ENCODE measurements at regions not wholly inside any gene's neighbourhood (a gene's known extent, or its start where the extent isn't known, plus 50 kb on each side); places are given as distances from the start of the nearest gene placed in this dataset.

GRCh38 chr14:26137161-26137560, 460.7 kb downstream of the NOVA1 start:
- no peak for DNase-seq (ENCODE audit: low spot score)
- FAIRE-seq = no peak

GRCh38 chr14:26132061-26132645, 465.7 kb downstream of the NOVA1 start:
- FAIRE-seq (no peak), DNase-seq (ENCODE audit: low spot score) (no peak)

GRCh38 chr14:26130690-26131089, 467.1 kb downstream of the NOVA1 start:
- DNase-seq (ENCODE audit: low spot score) (no peak), FAIRE-seq (no peak)

- FAIRE-seq = no peak
Observed at GRCh38 chr14:26128931-26129671, 468.7 kb downstream of the NOVA1 start.

GRCh38 chr14:26124896-26125438, 472.9 kb downstream of the NOVA1 start:
- DNase-seq (ENCODE audit: low spot score) = no peak
- no peak for FAIRE-seq

More at GRCh38 chr14:26128931-26129671, 468.7 kb downstream of the NOVA1 start:
- no peak for DNase-seq (ENCODE audit: low spot score)

- FAIRE-seq (no peak), DNase-seq (ENCODE audit: low spot score) (no peak)
Observed at GRCh38 chr14:26123459-26123858, 474.4 kb downstream of the NOVA1 start.

- FAIRE-seq (no peak), DNase-seq (ENCODE audit: low spot score) (no peak)
Observed at GRCh38 chr14:26121181-26121580, 476.7 kb downstream of the NOVA1 start.

GRCh38 chr14:26113911-26114640, 483.8 kb downstream of the NOVA1 start:
- FAIRE-seq = no peak

GRCh38 chr14:26104717-26105116, 493.1 kb downstream of the NOVA1 start:
- no peak for DNase-seq (ENCODE audit: low spot score)
- FAIRE-seq = no peak

More at GRCh38 chr14:26113911-26114640, 483.8 kb downstream of the NOVA1 start:
- no peak for DNase-seq (ENCODE audit: low spot score)

GRCh38 chr14:26097852-26098251, 500.0 kb downstream of the NOVA1 start:
- FAIRE-seq = no peak
- no peak for DNase-seq (ENCODE audit: low spot score)

- FAIRE-seq (no peak), DNase-seq (ENCODE audit: low spot score) (no peak)
Observed at GRCh38 chr14:26088275-26088674, 509.6 kb downstream of the NOVA1 start.

GRCh38 chr14:26081043-26081442, 516.8 kb downstream of the NOVA1 start:
- FAIRE-seq (no peak), DNase-seq (ENCODE audit: low spot score) (no peak)

- no peak for DNase-seq (ENCODE audit: low spot score)
Observed at GRCh38 chr14:26078561-26078960, 519.3 kb downstream of the NOVA1 start.

GRCh38 chr14:26074892-26075291, 522.9 kb downstream of the NOVA1 start:
- FAIRE-seq = no peak
- no peak for DNase-seq (ENCODE audit: low spot score)

More at GRCh38 chr14:26078561-26078960, 519.3 kb downstream of the NOVA1 start:
- no peak for FAIRE-seq

GRCh38 chr14:26070443-26070842, 527.4 kb downstream of the NOVA1 start:
- DNase-seq (ENCODE audit: low spot score) = no peak
- FAIRE-seq = no peak

GRCh38 chr14:26067786-26068459, 529.9 kb downstream of the NOVA1 start:
- FAIRE-seq (no peak), DNase-seq (ENCODE audit: low spot score) (no peak)

- FAIRE-seq = no peak
- DNase-seq (ENCODE audit: low spot score) = no peak
Observed at GRCh38 chr14:26067341-26067740, 530.5 kb downstream of the NOVA1 start.

GRCh38 chr14:26056036-26056616, 541.7 kb downstream of the NOVA1 start:
- DNase-seq (ENCODE audit: low spot score) = no peak
- no peak for FAIRE-seq

GRCh38 chr14:26032348-26032747, 565.5 kb downstream of the NOVA1 start:
- no peak for DNase-seq (ENCODE audit: low spot score)
- FAIRE-seq = no peak

GRCh38 chr14:26026384-26026783, 571.4 kb downstream of the NOVA1 start:
- DNase-seq (ENCODE audit: low spot score) (no peak), FAIRE-seq (no peak)

- DNase-seq (ENCODE audit: low spot score) (no peak), FAIRE-seq (no peak)
Observed at GRCh38 chr14:26023967-26024366, 573.9 kb downstream of the NOVA1 start.
